Skeletal muscle cell (primary cell): ENCODE measurements at regions not wholly inside any gene's neighbourhood (a gene's known extent, or its start where the extent isn't known, plus 50 kb on each side); places are given as distances from the start of the nearest gene placed in this dataset.
"Not testable (repeated sequence)": the region's sequence is repeated elsewhere in the genome, so short reads cannot be mapped to it uniquely, and the experiment has no call there.

Source experiments
- DNase-seq: peaks from one replicate; pipeline ENCODE4 v3.0.0-alpha.2; 2010; ENCODE audit warnings: low read depth
- H3K4me3 ChIP-seq: 2 replicates; pipeline ENCODE4 v1.5.1; 2011; ENCODE audit warnings: low read depth, mild to moderate bottlenecking, control low read depth, low read length, moderate library complexity

GRCh38 chr11:24132471-24132870, 364.4 kb upstream of the LUZP2 start:
- H3K4me3 ChIP-seq = no peak overlapping the region
- no peak for DNase-seq

- H3K4me3 ChIP-seq = no peak overlapping the region
- DNase-seq = no peak
Measured at GRCh38 chr11:24134879-24135589, 361.8 kb upstream of the LUZP2 start.

GRCh38 chr11:24142062-24142461, 354.8 kb upstream of the LUZP2 start:
- no peak overlapping the region for H3K4me3 ChIP-seq

GRCh38 chr11:24145411-24145810, 351.4 kb upstream of the LUZP2 start:
- no peak overlapping the region for H3K4me3 ChIP-seq
- no peak for DNase-seq

More at GRCh38 chr11:24142062-24142461, 354.8 kb upstream of the LUZP2 start:
- no peak for DNase-seq

- DNase-seq = no peak
- no peak overlapping the region for H3K4me3 ChIP-seq
Measured at GRCh38 chr11:24153337-24153736, 343.5 kb upstream of the LUZP2 start.

GRCh38 chr11:24155792-24156191, 341.1 kb upstream of the LUZP2 start:
- DNase-seq = no peak
- no peak overlapping the region for H3K4me3 ChIP-seq

GRCh38 chr11:24157316-24157715, 339.5 kb upstream of the LUZP2 start:
- H3K4me3 ChIP-seq = no peak overlapping the region
- no peak for DNase-seq

- H3K4me3 ChIP-seq = no peak overlapping the region
- no peak for DNase-seq
Measured at GRCh38 chr11:24161587-24161986, 335.3 kb upstream of the LUZP2 start.

- H3K4me3 ChIP-seq = no peak overlapping the region
- no peak for DNase-seq
Measured at GRCh38 chr11:24163146-24163545, 333.7 kb upstream of the LUZP2 start.

GRCh38 chr11:24163841-24164240, 333.0 kb upstream of the LUZP2 start:
- H3K4me3 ChIP-seq = no peak overlapping the region
- no peak for DNase-seq

GRCh38 chr11:24171869-24172268, 325.0 kb upstream of the LUZP2 start:
- no peak for DNase-seq
- H3K4me3 ChIP-seq = no peak overlapping the region

- H3K4me3 ChIP-seq = no peak overlapping the region
- no peak for DNase-seq
Measured at GRCh38 chr11:24181395-24182047, 315.3 kb upstream of the LUZP2 start.

- DNase-seq, H3K4me3 ChIP-seq: not testable (repeated sequence)
Measured at GRCh38 chr11:24185535-24185934, 311.3 kb upstream of the LUZP2 start.

GRCh38 chr11:24196733-24197132, 300.1 kb upstream of the LUZP2 start:
- no peak overlapping the region for H3K4me3 ChIP-seq
- DNase-seq = no peak

GRCh38 chr11:24198481-24198880, 298.4 kb upstream of the LUZP2 start:
- DNase-seq = no peak
- H3K4me3 ChIP-seq = no peak overlapping the region

GRCh38 chr11:24199461-24199860, 297.4 kb upstream of the LUZP2 start:
- no peak for DNase-seq
- no peak overlapping the region for H3K4me3 ChIP-seq

- DNase-seq = no peak
- H3K4me3 ChIP-seq = no peak overlapping the region
Measured at GRCh38 chr11:24206030-24206429, 290.8 kb upstream of the LUZP2 start.

GRCh38 chr11:24206511-24206910, 290.3 kb upstream of the LUZP2 start:
- H3K4me3 ChIP-seq = no peak overlapping the region
- no peak for DNase-seq

- DNase-seq = no peak
- no peak overlapping the region for H3K4me3 ChIP-seq
Measured at GRCh38 chr11:24216488-24216887, 280.4 kb upstream of the LUZP2 start.

- H3K4me3 ChIP-seq, DNase-seq: not testable (repeated sequence)
Measured at GRCh38 chr11:24217319-24217718, 279.5 kb upstream of the LUZP2 start.

GRCh38 chr11:24225501-24225900, 271.4 kb upstream of the LUZP2 start:
- DNase-seq = no peak
- no peak overlapping the region for H3K4me3 ChIP-seq
